IPS DF 6.9 (cell line): ENCODE measurements at regions not wholly inside any gene's neighbourhood (a gene's known extent, or its start where the extent isn't known, plus 50 kb on each side); places are given as distances from the start of the nearest gene placed in this dataset.
A peak's percentile ranks its signal among the peaks of the same experiment; 100 is the strongest.

Experiments
- DNase-seq: peaks from one replicate; pipeline ENCODE4 v3.0.0-alpha.2; 2013; ENCODE audit warnings: low read depth, low spot score
- H3K27ac ChIP-seq: one replicate; pipeline ENCODE4 v1.5.1; 2013; ENCODE audit warnings: low read length, control low read depth
- H3K27me3 ChIP-seq: 2 replicates; pipeline ENCODE4 v1.6.1; 2013; ENCODE audit warnings: mild to moderate bottlenecking, low read length; ENCODE audit not compliant: control insufficient read depth, insufficient read depth
- H3K36me3 ChIP-seq: 2 replicates; pipeline ENCODE4 v1.6.1; 2013; ENCODE audit warnings: low read length; ENCODE audit not compliant: control insufficient read depth, insufficient read depth
- H3K4me1 ChIP-seq: 2 replicates; pipeline ENCODE4 v1.6.1; 2013; ENCODE audit warnings: low read length; ENCODE audit not compliant: control insufficient read depth, insufficient read depth
- H3K4me3 ChIP-seq: 2 replicates; pipeline ENCODE4 v1.5.1; 2013; ENCODE audit warnings: mild to moderate bottlenecking, low read length
- H3K9me3 ChIP-seq: 2 replicates; pipeline ENCODE4 v1.6.1; 2013; ENCODE audit warnings: low read length, inconsistent platforms; ENCODE audit not compliant: control insufficient read depth, insufficient read depth
- WGBS: extraction: QIAGEN DNeasy Blood & Tissue Kit; methylation state at CpG from one replicate; pipeline ENCODE4 v1.1.7; 2013; ENCODE audit warnings: mixed read lengths, missing lambda C conversion rate; ENCODE audit not compliant: insufficient read length, insufficient coverage; 5-methylcytosine and 5-hydroxymethylcytosine counted together

DNA sequence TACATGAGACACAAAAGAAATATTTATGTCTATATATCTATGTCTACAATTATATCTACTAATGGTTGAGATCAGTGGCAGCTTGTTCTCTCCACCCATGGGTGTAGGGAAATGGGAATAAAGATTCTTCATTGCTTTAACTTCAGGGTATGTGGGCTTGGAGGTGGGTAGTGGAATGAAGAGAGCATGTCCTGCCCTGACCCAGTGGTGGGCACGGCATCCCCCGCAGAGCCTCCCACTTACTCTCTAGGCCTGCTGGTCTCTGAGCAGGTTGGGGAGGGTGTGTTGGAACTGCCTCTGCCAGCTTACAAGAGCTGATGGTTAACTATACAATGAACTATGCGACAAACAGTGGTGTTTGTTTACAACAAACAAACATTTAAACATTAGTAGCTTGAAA lies 152.5 kb upstream of the SKOR2 start:
- Histone ChIP-seq H3K27ac (no peak overlapping the region), H3K4me1 (peaks cover 8% of the 10 kb centered on the region), H3K27me3 (no peaks in the 10 kb centered on the region), H3K9me3 (no peaks in the 10 kb centered on the region), H3K4me3 (no peak overlapping the region), H3K36me3 (no peaks in the 10 kb centered on the region)
- WGBS, result no CpG with 5 or more reads among the region's 3 CpGs
- DNase-seq, result no peak

DNA sequence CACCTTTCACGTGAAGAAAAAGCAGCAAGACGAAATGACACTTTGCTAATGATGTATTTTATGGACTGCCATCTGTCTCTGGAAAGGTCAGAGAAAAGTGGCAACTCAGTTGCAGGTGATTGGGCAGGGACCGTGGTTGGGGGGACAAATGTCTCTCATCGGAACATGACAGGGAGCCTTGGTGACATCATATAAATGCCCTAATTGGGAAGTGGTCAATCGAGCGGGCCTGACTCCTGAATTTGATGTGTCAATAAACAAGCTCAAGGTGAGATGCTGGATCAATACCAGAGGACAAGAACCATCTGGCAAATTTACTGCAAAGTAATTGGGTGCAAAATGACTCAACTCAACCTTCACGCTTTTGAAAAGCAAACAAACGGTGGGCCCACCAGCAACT lies 151.9 kb upstream of the SKOR2 start:
- H3K36me3 ChIP-seq, result no peaks in the 10 kb centered on the region
- H3K4me3 ChIP-seq, result no peak overlapping the region
- H3K9me3 ChIP-seq, result no peaks in the 10 kb centered on the region
- WGBS, result no CpG with 5 or more reads among the region's 8 CpGs
- no peaks in the 10 kb centered on the region for H3K27me3 ChIP-seq
- H3K27ac ChIP-seq, result no peak overlapping the region
- DNase-seq, result no peak
- H3K4me1 ChIP-seq, result peaks cover 8% of the 10 kb centered on the region

DNA sequence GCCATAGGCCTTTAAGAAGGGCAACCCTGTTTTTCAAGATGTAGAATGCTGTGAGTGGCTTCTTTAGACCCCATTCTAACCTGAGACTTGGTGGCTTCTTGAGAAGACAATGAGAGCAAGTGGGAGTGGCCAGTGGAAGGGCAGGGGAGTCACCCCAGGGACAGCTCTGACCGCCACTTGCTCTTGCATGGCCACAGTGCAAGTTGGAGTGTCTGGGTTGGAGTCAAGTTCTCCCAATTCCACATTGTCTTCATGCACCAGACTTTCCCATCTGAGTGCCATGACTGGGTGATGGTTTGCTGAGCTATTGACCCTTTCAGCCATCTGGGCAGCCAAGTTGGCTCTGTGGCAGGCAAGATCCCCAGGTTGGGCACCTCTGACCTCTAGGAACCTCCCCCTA lies 148.0 kb upstream of the SKOR2 start:
- no CpG with 5 or more reads among the region's 1 CpG for WGBS
- Histone ChIP-seq H3K9me3 (no peaks in the 10 kb centered on the region), H3K4me1 (peaks cover 3% of the 10 kb centered on the region; the same call in 1 of the 2 replicates), H3K4me3 (no peak overlapping the region), H3K27me3 (no peaks in the 10 kb centered on the region), H3K36me3 (no peaks in the 10 kb centered on the region), H3K27ac (no peak overlapping the region)
- DNase-seq, result no peak

DNA sequence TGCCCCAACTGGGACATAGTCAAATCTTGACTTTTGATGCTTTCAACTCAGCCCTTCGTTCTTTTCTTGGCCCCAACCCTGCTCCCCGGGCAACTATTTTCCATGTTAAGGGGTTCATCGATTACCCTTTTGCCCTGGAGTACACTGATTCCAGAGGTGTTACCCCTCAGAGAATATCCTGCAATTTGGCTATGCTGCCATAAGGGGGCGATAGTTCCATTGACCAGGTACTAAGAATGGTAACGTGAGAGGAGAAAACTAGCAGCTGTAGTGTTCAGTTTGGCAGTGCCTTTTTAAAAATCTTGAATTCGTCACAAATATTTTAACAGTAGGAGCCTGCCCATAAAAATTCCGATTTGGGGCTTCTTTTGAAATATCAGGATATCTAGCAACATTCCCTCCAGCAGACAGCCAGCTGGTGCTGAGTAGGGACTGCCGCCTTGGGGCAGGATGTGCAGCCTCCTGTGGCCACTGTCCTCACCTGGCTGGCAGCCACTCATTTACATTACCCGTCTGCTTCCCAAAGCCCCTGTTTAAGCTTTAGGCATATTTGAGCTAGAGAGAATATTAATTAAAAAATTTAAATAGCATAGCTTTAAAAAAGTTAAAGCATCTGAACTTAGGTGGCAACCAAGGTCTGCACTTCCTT lies 146.3 kb upstream of the SKOR2 start:
- peak; percentile 70 for DNase-seq
- H3K4me3 ChIP-seq, result no peak overlapping the region
- no peaks in the 10 kb centered on the region for H3K9me3 ChIP-seq
- no peaks in the 10 kb centered on the region for H3K36me3 ChIP-seq
- WGBS, result no CpG with 5 or more reads among the region's 9 CpGs
- H3K4me1 ChIP-seq, result no peaks in the 10 kb centered on the region
- no peaks in the 10 kb centered on the region for H3K27me3 ChIP-seq
- H3K27ac ChIP-seq, result no peak overlapping the region

DNA sequence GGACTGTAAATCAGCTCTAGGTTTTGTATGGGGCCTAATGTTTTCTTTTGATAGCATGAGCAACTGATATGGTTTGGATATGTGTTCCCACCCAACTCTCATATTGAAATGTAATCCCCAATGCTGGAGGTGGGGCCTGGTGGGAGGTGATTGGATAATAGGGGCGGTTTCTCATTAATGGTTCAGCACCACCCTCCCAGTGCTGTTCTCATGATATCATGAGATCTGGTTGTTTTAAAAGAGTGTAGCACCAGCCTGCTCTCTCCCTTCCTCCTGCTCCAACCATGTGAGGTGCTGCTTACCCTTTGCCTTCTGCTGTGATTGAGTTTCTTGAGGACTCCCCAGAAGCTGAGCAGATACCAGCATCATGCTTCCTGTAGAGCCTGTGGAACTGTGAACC lies 140.2 kb upstream of the SKOR2 start:
- no peak overlapping the region for H3K4me3 ChIP-seq
- no peak overlapping the region for H3K27ac ChIP-seq
- H3K27me3 ChIP-seq, result no peaks in the 10 kb centered on the region
- no CpG with 5 or more reads among the region's 1 CpG for WGBS
- DNase-seq, result no peak
- no peaks in the 10 kb centered on the region for H3K4me1 ChIP-seq
- no peaks in the 10 kb centered on the region for H3K36me3 ChIP-seq
- no peaks in the 10 kb centered on the region for H3K9me3 ChIP-seq

DNA sequence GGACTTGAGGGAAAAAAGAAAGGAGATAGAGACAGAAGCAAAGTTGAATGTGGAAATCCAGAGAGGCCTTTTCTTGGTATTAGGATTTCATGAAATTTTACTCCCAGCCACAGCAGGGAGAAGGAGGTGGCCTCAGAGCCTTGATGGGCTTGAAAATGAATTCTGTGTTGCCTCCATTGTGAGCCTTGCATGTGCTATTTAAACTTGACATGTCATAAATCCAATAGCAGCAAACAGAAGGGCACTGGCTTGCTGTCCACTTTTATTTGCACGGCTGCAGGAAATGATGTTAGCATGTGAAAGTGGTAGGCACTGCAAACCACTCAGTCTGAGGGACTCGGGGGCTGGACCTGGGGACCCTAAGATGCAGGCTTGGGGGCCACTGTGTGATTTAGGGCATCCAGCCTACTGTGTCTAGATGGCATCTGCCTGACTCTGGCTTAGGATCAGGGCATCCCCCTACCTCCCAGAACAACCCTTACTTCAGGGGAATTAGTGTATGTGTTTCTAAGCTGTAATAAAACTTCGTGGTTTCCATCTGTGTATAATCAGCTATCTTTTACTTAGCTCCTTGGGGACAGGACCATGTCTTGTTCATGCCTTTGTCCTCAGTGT lies 139.1 kb upstream of the SKOR2 start:
- Histone ChIP-seq H3K9me3 (no peaks in the 10 kb centered on the region), H3K4me3 (no peak overlapping the region), H3K36me3 (no peaks in the 10 kb centered on the region), H3K4me1 (no peaks in the 10 kb centered on the region), H3K27ac (no peak overlapping the region), H3K27me3 (no peaks in the 10 kb centered on the region)
- no peak for DNase-seq
- WGBS, result no CpG with 5 or more reads among the region's 3 CpGs

DNA sequence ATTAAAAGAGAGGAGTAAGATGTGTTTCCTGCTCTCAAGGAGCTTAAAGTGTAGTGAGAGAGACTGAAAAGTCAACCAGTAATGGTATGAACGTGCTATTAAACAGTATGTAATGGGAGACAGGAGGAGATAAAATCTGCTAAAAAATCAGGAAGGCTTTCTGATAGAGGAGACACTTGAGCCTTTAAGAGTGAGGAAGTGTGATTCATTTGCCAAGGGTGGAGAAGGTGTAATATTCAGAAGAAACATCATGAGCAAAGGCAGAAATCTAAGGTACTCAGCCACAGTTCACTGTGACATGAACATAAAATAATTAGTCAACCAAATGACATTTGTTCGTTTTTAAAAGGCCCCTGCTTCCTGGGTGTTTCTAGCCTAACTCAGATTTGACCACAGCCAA lies 137.8 kb upstream of the SKOR2 start:
- WGBS, result no CpG with 5 or more reads among the region's 2 CpGs
- Histone ChIP-seq H3K27me3 (no peaks in the 10 kb centered on the region), H3K9me3 (no peaks in the 10 kb centered on the region), H3K4me1 (no peaks in the 10 kb centered on the region), H3K4me3 (no peak overlapping the region), H3K36me3 (no peaks in the 10 kb centered on the region), H3K27ac (no peak overlapping the region)
- DNase-seq, result no peak

DNA sequence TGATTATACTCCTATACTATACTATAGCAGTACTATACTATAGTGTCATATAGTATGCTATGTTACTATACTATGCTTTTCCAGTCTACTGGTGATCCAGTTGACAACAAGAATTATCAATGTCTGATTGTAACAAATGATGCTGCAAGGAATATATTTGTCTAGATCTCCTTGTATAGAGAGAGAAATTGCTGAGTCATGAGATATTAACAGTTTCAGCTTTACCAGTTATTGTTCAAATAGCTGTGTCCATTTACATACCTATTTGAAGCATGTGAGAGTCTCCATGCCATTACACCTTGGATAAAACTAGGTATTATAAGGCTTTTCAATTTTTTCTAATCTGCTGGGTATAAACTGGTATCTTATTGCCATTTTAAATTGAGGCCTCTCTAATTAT lies 136.4 kb upstream of the SKOR2 start:
- Histone ChIP-seq H3K9me3 (no peaks in the 10 kb centered on the region), H3K27ac (no peak overlapping the region), H3K36me3 (no peaks in the 10 kb centered on the region), H3K27me3 (no peaks in the 10 kb centered on the region), H3K4me3 (no peak overlapping the region), H3K4me1 (no peaks in the 10 kb centered on the region)
- no peak for DNase-seq

DNA sequence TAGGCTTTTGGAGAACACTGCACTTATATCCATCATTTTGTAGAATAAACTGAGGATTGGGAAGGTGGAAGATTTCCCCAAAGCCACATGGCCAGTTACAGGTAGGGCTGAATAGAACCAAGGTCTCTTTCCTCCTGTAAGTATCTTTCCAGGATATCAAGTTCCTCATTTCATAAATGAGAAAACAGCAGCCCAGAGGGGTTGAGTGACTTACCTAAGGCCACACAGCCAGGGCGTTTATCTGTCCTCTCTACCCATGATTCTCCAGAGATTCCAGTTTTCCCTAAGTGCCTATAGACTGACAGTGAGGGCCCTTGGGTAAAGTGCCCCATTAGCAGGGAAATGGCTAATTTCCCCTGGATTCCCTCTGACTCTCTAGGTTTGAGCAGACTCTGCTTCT lies 132.3 kb upstream of the SKOR2 start:
- no peak overlapping the region for H3K27ac ChIP-seq
- no peaks in the 10 kb centered on the region for H3K27me3 ChIP-seq
- H3K36me3 ChIP-seq, result no peaks in the 10 kb centered on the region
- H3K4me3 ChIP-seq, result no peak overlapping the region
- WGBS, result no CpG with 5 or more reads among the region's 1 CpG
- H3K4me1 ChIP-seq, result no peaks in the 10 kb centered on the region
- no peaks in the 10 kb centered on the region for H3K9me3 ChIP-seq
- no peak for DNase-seq

DNA sequence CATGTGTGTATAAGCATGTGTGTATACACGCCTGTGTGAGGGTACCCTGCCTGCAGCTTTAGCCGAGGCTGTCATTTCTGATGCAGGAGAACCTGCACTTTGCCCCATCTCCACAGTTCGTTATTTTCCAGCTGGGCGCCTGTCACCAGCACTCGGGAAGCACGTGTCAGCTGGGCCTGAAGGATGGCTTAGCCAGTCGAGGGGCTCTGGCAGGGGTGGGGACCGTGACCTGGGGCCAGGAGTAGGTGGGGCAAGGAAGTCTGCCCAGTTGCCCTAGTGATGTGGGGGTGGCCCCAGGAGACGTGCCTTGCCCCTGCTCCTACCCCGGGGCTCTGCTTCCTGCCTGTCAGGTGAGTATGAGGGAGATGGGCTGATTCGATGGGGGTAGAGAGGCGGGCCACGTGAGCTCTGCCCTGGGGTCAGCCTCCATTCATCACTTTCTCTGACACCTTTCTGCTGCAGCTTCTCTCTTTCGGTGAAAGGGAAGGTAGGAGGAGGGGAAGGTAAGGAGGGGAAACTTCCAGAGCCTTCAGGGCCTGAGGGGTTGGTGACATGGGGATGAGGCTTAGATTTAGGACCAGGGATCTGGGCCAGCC lies 130.6 kb upstream of the SKOR2 start:
- no peaks in the 10 kb centered on the region for H3K9me3 ChIP-seq
- no peak overlapping the region for H3K27ac ChIP-seq
- H3K4me1 ChIP-seq, result no peaks in the 10 kb centered on the region
- no peak for DNase-seq
- no CpG with 5 or more reads among the region's 14 CpGs for WGBS
- no peak overlapping the region for H3K4me3 ChIP-seq
- no peaks in the 10 kb centered on the region for H3K27me3 ChIP-seq
- H3K36me3 ChIP-seq, result no peaks in the 10 kb centered on the region

DNA sequence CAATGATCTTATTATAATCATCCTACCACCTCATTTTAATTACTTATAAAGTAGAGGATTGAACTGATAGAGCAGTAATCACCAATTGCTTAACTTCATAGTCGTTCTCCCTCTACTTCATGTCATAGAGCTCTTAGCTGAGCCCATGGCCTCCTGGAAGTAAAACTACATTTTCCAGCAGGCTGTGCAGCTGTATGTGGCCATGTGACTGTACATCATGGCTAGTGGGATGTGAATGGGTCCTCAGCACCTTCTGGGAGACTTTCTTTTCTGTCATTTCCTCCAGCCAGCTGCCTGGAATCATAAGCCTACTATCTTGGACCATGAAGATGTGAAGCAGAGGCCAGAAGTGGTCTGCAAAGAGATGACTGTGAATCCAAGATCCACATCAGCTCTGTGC lies 128.7 kb upstream of the SKOR2 start:
- no peaks in the 10 kb centered on the region for H3K4me1 ChIP-seq

More for the DNA sequence above, 128.7 kb upstream of the SKOR2 start:
- WGBS, result no CpG with 5 or more reads among the region's 1 CpG
- Histone ChIP-seq H3K4me3 (no peak overlapping the region), H3K27me3 (no peaks in the 10 kb centered on the region), H3K9me3 (no peaks in the 10 kb centered on the region), H3K36me3 (no peaks in the 10 kb centered on the region), H3K27ac (no peak overlapping the region)
- no peak for DNase-seq
